Neural progenitor cell (in vitro differentiated cells): ENCODE measurements at regions not wholly inside any gene's neighbourhood (a gene's known extent, or its start where the extent isn't known, plus 50 kb on each side); places are given as distances from the start of the nearest gene placed in this dataset.

ENCODE experiments used
- DNase-seq: peaks from one replicate; pipeline ENCODE4 v3.0.0-alpha.2; 2016; ENCODE audit warnings: low spot score
- H2AFZ ChIP-seq: fragments of 200-600 bp; sonication (generic); replicated peaks from 2 replicates; pipeline ENCODE4 v1.6.1; 2016; ENCODE audit warnings: antibody characterized with exemption
- H3F3A ChIP-seq: fragments of 200-600 bp; sonication (generic); 2 replicates; pipeline ENCODE4 v1.6.1; 2016; ENCODE audit warnings: antibody characterized with exemption, low read depth
- H3K27ac ChIP-seq: fragments of 200-600 bp; sonication (generic); 2 replicates; pipeline ENCODE4 v1.5.1; 2016; ENCODE audit warnings: mild to moderate bottlenecking
- H3K27me3 ChIP-seq: fragments of 200-600 bp; sonication (generic); 2 replicates; pipeline ENCODE4 v1.6.1; 2016; ENCODE audit warnings: mild to moderate bottlenecking, moderate library complexity
- H3K36me3 ChIP-seq: fragments of 200-600 bp; sonication (generic); 2 replicates; pipeline ENCODE4 v1.5.1; 2016
- H3K4me1 ChIP-seq: fragments of 200-600 bp; sonication (generic); 2 replicates; pipeline ENCODE4 v1.6.1; 2016; ENCODE audit warnings: mixed run types
- H3K4me2 ChIP-seq: fragments of 200-600 bp; sonication (generic); 2 replicates; pipeline ENCODE4 v1.6.1; 2016
- H3K4me3 ChIP-seq: fragments of 200-600 bp; sonication (generic); 2 replicates; pipeline ENCODE4 v1.5.1; 2016
- H3K79me2 ChIP-seq: fragments of 200-600 bp; sonication (generic); 2 replicates; pipeline ENCODE4 v1.6.1; 2016; ENCODE audit warnings: low read depth
- H3K9ac ChIP-seq: fragments of 200-600 bp; sonication (generic); 2 replicates; pipeline ENCODE4 v1.6.1; 2016
- H3K9me3 ChIP-seq: fragments of 200-600 bp; sonication (generic); 2 replicates; pipeline ENCODE4 v1.5.1; 2016; ENCODE audit warnings: low read depth
- H4K20me1 ChIP-seq: fragments of 200-600 bp; sonication (generic); 2 replicates; pipeline ENCODE4 v1.6.1; 2016; ENCODE audit warnings: low read depth
- H3K27ac Mint-ChIP-seq: 3 replicates; pipeline ENCODE4 v1.8.0; 2021; ENCODE audit warnings: mixed read lengths
- H3K27me3 Mint-ChIP-seq: 2 replicates; pipeline ENCODE4 v1.8.0; 2022; ENCODE audit warnings: low read depth, mild to moderate bottlenecking, inconsistent platforms, moderate library complexity, mixed read lengths; ENCODE audit not compliant: insufficient read depth
- H3K36me3 Mint-ChIP-seq: 3 replicates; pipeline ENCODE4 v1.8.0; 2021; ENCODE audit warnings: mixed read lengths
- H3K4me1 Mint-ChIP-seq: 3 replicates; pipeline ENCODE4 v1.8.0; 2021; ENCODE audit warnings: mixed read lengths
- H3K4me3 Mint-ChIP-seq: 3 replicates; pipeline ENCODE4 v1.8.0; 2021; ENCODE audit warnings: mild to moderate bottlenecking, moderate library complexity, mixed read lengths
- H3K9me3 Mint-ChIP-seq: 3 replicates; pipeline ENCODE4 v1.8.0; 2020; ENCODE audit warnings: mixed read lengths
- CTCF ChIP-seq: fragments of 200-600 bp; sonication (generic); IDR thresholded peaks from 2 replicates; pipeline ENCODE4 v1.5.1; 2017; ENCODE audit warnings: antibody characterized with exemption, mild to moderate bottlenecking
- EZH2 ChIP-seq: fragments of 200-600 bp; sonication (generic); IDR thresholded peaks from 2 replicates; pipeline ENCODE4 v1.6.1; 2017; ENCODE audit warnings: antibody characterized with exemption, mild to moderate bottlenecking, moderate library complexity
- EZH2phosphoT487 ChIP-seq: fragments of 200-600 bp; sonication (generic); IDR thresholded peaks from 2 replicates; pipeline ENCODE4 v1.6.1; 2017; ENCODE audit warnings: antibody characterized with exemption

- Histone ChIP-seq H3K9me3 (no peaks in the 10 kb centered on the region), H3K9ac (no peak overlapping the region), H3K4me3 (no peak overlapping the region), H3K27me3 (no peaks in the 10 kb centered on the region), H2AFZ (no peak overlapping the region), H3K4me2 (no peak overlapping the region), H3F3A (no peaks in the 10 kb centered on the region), H3K36me3 (no peaks in the 10 kb centered on the region), H3K4me1 (no peaks in the 10 kb centered on the region), H3K79me2 (no peaks in the 10 kb centered on the region), H3K27ac (no peak overlapping the region), H4K20me1 (no peaks in the 10 kb centered on the region)
- no peak for TF ChIP-seq EZH2phosphoT487
- TF ChIP-seq CTCF, result no peak
- no peak for TF ChIP-seq EZH2
- no peaks in the 10 kb centered on the region for H3K4me1 Mint-ChIP-seq
- DNase-seq, result no peak
- no peak overlapping the region for H3K27ac Mint-ChIP-seq
- H3K4me3 Mint-ChIP-seq, result no peak overlapping the region
- peaks cover 32% of the 10 kb centered on the region for H3K9me3 Mint-ChIP-seq
- H3K27me3 Mint-ChIP-seq, result no peaks in the 10 kb centered on the region
- peaks cover 1% of the 10 kb centered on the region for H3K36me3 Mint-ChIP-seq
These were observed 224.5 kb downstream of the EFNB2 start for GRCh38 chr13:106311004-106311403.

- H3K4me1 ChIP-seq, result no peaks in the 10 kb centered on the region
- H3K9ac ChIP-seq, result no peak overlapping the region
- Mint-ChIP-seq H3K27ac (no peak overlapping the region), H3K4me3 (no peak overlapping the region), H3K36me3 (peaks cover 1% of the 10 kb centered on the region), H3K27me3 (no peaks in the 10 kb centered on the region), H3K9me3 (peaks cover 34% of the 10 kb centered on the region), H3K4me1 (no peaks in the 10 kb centered on the region)
- H2AFZ ChIP-seq, result no peak overlapping the region
- DNase-seq, result no peak
- no peak overlapping the region for H3K4me3 ChIP-seq
- no peaks in the 10 kb centered on the region for H3K36me3 ChIP-seq
- H3K9me3 ChIP-seq, result no peaks in the 10 kb centered on the region
- no peaks in the 10 kb centered on the region for H4K20me1 ChIP-seq
- no peak overlapping the region for H3K27ac ChIP-seq
- no peaks in the 10 kb centered on the region for H3F3A ChIP-seq
- H3K79me2 ChIP-seq, result no peaks in the 10 kb centered on the region
- no peak overlapping the region for H3K4me2 ChIP-seq
- TF ChIP-seq EZH2phosphoT487, result no peak
- TF ChIP-seq EZH2, result no peak
- no peak for TF ChIP-seq CTCF
- H3K27me3 ChIP-seq, result no peaks in the 10 kb centered on the region
These were observed 225.1 kb downstream of the EFNB2 start for GRCh38 chr13:106310291-106310865.

GRCh38 chr13:106306748-106307277, 228.6 kb downstream of the EFNB2 start:
- H3K4me1 Mint-ChIP-seq, result no peaks in the 10 kb centered on the region
- peaks cover under 1% of the 10 kb centered on the region for H3K36me3 Mint-ChIP-seq
- no peaks in the 10 kb centered on the region for H3K79me2 ChIP-seq
- H3K4me2 ChIP-seq, result no peak overlapping the region
- H3K36me3 ChIP-seq, result no peaks in the 10 kb centered on the region
- H3K9me3 ChIP-seq, result no peaks in the 10 kb centered on the region
- no peaks in the 10 kb centered on the region for H3K27me3 Mint-ChIP-seq
- no peak overlapping the region for H3K9ac ChIP-seq
- H3K9me3 Mint-ChIP-seq, result peaks cover 33% of the 10 kb centered on the region
- H3K27ac Mint-ChIP-seq, result no peak overlapping the region
- H3K27ac ChIP-seq, result no peak overlapping the region
- no peaks in the 10 kb centered on the region for H4K20me1 ChIP-seq
- H2AFZ ChIP-seq, result no peak overlapping the region
- no peaks in the 10 kb centered on the region for H3F3A ChIP-seq
- no peaks in the 10 kb centered on the region for H3K4me1 ChIP-seq
- no peak for TF ChIP-seq EZH2phosphoT487
- TF ChIP-seq CTCF, result no peak
- TF ChIP-seq EZH2, result no peak
- no peak for DNase-seq
- no peak overlapping the region for H3K4me3 ChIP-seq
- H3K27me3 ChIP-seq, result no peaks in the 10 kb centered on the region
- H3K4me3 Mint-ChIP-seq, result no peak overlapping the region
